ENCODE measurements at regions not wholly inside any gene's neighbourhood (a gene's known extent, or its start where the extent isn't known, plus 50 kb on each side); places are given as distances from the start of the nearest gene placed in this dataset.

DNA sequence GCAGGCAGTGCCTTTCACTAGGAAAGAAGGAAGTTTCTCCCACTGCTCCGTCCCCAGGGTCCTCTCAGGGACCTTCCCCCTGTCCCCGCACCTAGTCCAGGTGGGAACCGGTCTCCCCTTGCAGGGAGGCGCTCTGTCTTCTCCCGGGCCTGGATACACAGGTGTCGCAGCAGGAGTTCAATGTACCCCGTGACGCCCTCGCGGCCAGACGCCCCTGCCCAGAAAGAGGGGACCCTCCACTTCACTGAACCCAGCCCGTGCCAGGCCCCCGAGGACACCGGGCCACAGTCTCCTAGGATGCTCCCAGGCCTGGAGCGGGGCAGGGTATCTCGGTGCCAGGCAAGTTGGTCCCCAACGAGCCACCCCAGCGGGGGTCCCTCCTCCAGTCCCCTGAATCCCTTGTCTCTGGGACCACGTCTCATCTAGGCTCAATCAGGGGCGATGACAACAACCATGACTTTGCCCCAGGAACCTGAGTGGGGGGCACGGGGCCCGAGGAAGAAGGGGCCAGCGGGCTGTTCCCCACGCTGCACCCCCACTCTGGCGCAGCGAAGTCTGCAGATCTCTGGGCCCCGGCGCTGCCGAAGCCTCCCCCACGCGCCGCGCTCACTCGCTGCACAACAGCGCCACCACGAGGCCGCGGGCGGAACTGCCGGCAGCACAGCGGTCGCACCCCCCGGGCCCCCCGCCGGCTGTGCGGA, 103.0 kb downstream of the EDN3 start (continued):
- TF ChIP-seq, protein P1, sequence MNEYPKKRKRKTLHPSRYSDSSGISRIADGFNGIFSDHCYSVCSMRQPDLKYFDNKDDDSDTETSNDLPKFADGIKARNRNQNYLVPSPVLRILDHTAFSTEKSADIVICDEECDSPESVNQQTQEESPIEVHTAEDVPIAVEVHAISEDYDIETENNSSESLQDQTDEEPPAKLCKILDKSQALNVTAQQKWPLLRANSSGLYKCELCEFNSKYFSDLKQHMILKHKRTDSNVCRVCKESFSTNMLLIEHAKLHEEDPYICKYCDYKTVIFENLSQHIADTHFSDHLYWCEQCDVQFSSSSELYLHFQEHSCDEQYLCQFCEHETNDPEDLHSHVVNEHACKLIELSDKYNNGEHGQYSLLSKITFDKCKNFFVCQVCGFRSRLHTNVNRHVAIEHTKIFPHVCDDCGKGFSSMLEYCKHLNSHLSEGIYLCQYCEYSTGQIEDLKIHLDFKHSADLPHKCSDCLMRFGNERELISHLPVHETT (CRISPR knock-in tag; conservative IDR thresholded peaks at IDR 0.05 in 1 of 2, IDR thresholded peaks at IDR 0.05 in 1 of 2), result no peak
- TF ChIP-seq RB1 (IDR thresholded peaks at IDR 0.05; ENCODE audit: low read depth) (peak; percentile 78), SMAD2 (IDR thresholded peaks at IDR 0.05; ENCODE audit: low read depth, low read length) (no peak), PML (IDR thresholded peaks at IDR 0.05; ENCODE audit: low read length) (no peak), CAMTA2 (CRISPR knock-in tag; conservative IDR thresholded peaks at IDR 0.05) (no peak), KLF16 (IDR thresholded peaks at IDR 0.05) (peak; percentile 50; the same call in 1 of the 2 replicates), POLR2G (IDR thresholded peaks at IDR 0.05; ENCODE audit: low read depth, low read length) (no peak), ZKSCAN1 (IDR thresholded peaks at IDR 0.05; ENCODE audit: low read depth, low read length) (no peak), ZBTB17 (CRISPR knock-in tag; IDR thresholded peaks at IDR 0.05) (no peak), STAG1 (CRISPR knock-in tag; IDR thresholded peaks at IDR 0.05; ENCODE audit: borderline replicate concordance) (peak; percentile 90), HDAC8 (tag; IDR thresholded peaks at IDR 0.05) (no peak), CREM (IDR thresholded peaks at IDR 0.05; ENCODE audit: low read depth) (peak; percentile 46; the same call in 1 of the 2 replicates), ZBTB7A (IDR thresholded peaks at IDR 0.05; ENCODE audit: borderline replicate concordance, control insufficient read depth, low read depth, low read length) (peak; percentile 86)
- TF ChIP-seq, protein P2, sequence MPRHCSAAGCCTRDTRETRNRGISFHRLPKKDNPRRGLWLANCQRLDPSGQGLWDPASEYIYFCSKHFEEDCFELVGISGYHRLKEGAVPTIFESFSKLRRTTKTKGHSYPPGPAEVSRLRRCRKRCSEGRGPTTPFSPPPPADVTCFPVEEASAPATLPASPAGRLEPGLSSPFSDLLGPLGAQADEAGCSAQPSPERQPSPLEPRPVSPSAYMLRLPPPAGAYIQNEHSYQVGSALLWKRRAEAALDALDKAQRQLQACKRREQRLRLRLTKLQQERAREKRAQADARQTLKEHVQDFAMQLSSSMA (CRISPR knock-in tag; IDR thresholded peaks at IDR 0.05), result no peak
- TF ChIP-seq, protein P3, sequence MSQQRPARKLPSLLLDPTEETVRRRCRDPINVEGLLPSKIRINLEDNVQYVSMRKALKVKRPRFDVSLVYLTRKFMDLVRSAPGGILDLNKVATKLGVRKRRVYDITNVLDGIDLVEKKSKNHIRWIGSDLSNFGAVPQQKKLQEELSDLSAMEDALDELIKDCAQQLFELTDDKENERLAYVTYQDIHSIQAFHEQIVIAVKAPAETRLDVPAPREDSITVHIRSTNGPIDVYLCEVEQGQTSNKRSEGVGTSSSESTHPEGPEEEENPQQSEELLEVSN (IDR thresholded peaks at IDR 0.05; ENCODE audit: borderline replicate concordance in 1 of 2, extremely low read depth in 1 of 2, insufficient read depth in 1 of 2, insufficient read length in 1 of 2, low read depth in 1 of 2, low read length in 1 of 2, poor library complexity in 1 of 2, severe bottlenecking in 1 of 2), result peak in 1 of 2 experiments; percentile 24
- TF ChIP-seq, protein P4, sequence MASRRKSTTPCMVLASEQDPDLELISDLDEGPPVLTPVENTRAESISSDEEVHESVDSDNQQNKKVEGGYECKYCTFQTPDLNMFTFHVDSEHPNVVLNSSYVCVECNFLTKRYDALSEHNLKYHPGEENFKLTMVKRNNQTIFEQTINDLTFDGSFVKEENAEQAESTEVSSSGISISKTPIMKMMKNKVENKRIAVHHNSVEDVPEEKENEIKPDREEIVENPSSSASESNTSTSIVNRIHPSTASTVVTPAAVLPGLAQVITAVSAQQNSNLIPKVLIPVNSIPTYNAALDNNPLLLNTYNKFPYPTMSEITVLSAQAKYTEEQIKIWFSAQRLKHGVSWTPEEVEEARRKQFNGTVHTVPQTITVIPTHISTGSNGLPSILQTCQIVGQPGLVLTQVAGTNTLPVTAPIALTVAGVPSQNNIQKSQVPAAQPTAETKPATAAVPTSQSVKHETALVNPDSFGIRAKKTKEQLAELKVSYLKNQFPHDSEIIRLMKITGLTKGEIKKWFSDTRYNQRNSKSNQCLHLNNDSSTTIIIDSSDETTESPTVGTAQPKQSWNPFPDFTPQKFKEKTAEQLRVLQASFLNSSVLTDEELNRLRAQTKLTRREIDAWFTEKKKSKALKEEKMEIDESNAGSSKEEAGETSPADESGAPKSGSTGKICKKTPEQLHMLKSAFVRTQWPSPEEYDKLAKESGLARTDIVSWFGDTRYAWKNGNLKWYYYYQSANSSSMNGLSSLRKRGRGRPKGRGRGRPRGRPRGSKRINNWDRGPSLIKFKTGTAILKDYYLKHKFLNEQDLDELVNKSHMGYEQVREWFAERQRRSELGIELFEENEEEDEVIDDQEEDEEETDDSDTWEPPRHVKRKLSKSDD (conservative IDR thresholded peaks at IDR 0.05; ENCODE audit: low read length), result no peak
- TF ChIP-seq, protein P5, sequence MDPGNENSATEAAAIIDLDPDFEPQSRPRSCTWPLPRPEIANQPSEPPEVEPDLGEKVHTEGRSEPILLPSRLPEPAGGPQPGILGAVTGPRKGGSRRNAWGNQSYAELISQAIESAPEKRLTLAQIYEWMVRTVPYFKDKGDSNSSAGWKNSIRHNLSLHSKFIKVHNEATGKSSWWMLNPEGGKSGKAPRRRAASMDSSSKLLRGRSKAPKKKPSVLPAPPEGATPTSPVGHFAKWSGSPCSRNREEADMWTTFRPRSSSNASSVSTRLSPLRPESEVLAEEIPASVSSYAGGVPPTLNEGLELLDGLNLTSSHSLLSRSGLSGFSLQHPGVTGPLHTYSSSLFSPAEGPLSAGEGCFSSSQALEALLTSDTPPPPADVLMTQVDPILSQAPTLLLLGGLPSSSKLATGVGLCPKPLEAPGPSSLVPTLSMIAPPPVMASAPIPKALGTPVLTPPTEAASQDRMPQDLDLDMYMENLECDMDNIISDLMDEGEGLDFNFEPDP (CRISPR knock-in tag; IDR thresholded peaks at IDR 0.05), result no peak
- TF ChIP-seq, protein P6, sequence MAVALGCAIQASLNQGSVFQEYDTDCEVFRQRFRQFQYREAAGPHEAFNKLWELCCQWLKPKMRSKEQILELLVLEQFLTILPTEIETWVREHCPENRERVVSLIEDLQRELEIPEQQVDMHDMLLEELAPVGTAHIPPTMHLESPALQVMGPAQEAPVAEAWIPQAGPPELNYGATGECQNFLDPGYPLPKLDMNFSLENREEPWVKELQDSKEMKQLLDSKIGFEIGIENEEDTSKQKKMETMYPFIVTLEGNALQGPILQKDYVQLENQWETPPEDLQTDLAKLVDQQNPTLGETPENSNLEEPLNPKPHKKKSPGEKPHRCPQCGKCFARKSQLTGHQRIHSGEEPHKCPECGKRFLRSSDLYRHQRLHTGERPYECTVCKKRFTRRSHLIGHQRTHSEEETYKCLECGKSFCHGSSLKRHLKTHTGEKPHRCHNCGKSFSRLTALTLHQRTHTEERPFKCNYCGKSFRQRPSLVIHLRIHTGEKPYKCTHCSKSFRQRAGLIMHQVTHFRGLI (CRISPR knock-in tag; IDR thresholded peaks at IDR 0.05), result no peak

Measured in K562 (cell line).